Transverse colon (tissue), 4 donors: ENCODE measurements at regions not wholly inside any gene's neighbourhood (a gene's known extent, or its start where the extent isn't known, plus 50 kb on each side); places are given as distances from the start of the nearest gene placed in this dataset.

ENCODE experiments used
- CTCF ChIP-seq, 5 experiments: fragments of 200-600 bp in 3 of 5; fragments of 450-650 bp in 2 of 5; sonication (generic) in 3 of 5; IDR thresholded peaks; 1 replicate in 2 of 5; 2 replicates in 3 of 5; pipeline ENCODE4 v1.5.1; 2016 to 2017; ENCODE audit warnings: antibody characterized with exemption in 5 of 5, inconsistent platforms in 3 of 5, mild to moderate bottlenecking in 2 of 5, moderate library complexity in 1 of 5
- EP300 ChIP-seq: sonication (generic); formaldehyde crosslinking; IDR thresholded peaks from one replicate; pipeline ENCODE4 v1.6.1; 2017; ENCODE audit warnings: antibody characterized with exemption, low read depth
- POLR2A ChIP-seq: fragments of 450-650 bp; IDR thresholded peaks from one replicate; pipeline ENCODE4 v1.6.1; 2016; ENCODE audit warnings: antibody characterized with exemption, mild to moderate bottlenecking, moderate library complexity
- POLR2AphosphoS5 ChIP-seq, 3 donors: sonication (generic); formaldehyde crosslinking; IDR thresholded peaks; one replicate each; pipeline ENCODE4 v1.6.1; 2016; ENCODE audit warnings: antibody characterized with exemption in 3 of 3

DNA sequence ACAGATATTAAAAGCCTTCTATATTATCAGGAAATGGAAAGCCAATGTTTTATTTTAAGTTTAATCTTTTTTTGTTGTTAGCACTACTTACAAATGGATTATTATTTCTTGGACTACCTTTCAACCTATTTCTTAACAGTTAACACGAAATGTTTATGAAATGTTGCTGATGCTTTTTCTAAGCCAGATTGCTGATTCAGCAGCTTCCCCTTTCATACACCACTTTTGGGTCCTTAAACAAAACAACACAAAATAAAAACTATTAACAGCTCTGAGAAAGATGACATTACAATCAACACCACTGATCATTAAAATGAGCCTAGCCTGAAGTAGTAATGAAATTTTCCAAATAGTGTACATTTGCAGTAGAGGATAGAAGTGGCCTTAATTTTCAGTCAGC, 99.2 kb upstream of the VEPH1 start:
- TF ChIP-seq CTCF (IDR thresholded peaks at IDR 0.05) (no peak), EP300 (no peak), POLR2A (no peak), POLR2AphosphoS5 (IDR thresholded peaks at IDR 0.05) (no peak)
